ENCODE measurements at regions not wholly inside any gene's neighbourhood (a gene's known extent, or its start where the extent isn't known, plus 50 kb on each side); places are given as distances from the start of the nearest gene placed in this dataset.

DNA sequence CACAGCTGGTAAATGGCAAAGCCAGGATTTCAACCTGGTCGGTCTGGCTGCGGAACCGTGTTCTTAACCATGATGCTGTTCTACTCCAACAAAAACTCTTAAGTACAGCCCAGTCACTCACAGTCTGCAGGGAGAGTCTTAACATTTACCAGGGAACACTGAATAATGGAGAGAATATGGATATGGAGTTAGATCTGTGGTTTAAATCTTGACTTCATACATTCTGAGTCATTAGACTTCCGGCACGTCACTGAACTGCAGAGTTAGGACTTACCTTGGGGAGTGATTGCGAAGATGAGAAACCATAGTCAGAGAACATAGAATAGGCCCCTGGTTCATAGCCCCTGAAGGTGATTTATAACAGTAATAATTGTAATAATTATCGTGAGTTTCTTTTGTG, 61.7 kb downstream of the ADRA2A start:
- TF ChIP-seq, protein P1, sequence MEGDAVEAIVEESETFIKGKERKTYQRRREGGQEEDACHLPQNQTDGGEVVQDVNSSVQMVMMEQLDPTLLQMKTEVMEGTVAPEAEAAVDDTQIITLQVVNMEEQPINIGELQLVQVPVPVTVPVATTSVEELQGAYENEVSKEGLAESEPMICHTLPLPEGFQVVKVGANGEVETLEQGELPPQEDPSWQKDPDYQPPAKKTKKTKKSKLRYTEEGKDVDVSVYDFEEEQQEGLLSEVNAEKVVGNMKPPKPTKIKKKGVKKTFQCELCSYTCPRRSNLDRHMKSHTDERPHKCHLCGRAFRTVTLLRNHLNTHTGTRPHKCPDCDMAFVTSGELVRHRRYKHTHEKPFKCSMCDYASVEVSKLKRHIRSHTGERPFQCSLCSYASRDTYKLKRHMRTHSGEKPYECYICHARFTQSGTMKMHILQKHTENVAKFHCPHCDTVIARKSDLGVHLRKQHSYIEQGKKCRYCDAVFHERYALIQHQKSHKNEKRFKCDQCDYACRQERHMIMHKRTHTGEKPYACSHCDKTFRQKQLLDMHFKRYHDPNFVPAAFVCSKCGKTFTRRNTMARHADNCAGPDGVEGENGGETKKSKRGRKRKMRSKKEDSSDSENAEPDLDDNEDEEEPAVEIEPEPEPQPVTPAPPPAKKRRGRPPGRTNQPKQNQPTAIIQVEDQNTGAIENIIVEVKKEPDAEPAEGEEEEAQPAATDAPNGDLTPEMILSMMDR (conservative IDR thresholded peaks at IDR 0.05; ENCODE audit: low read depth in 2 of 2) = no peak
- TF ChIP-seq CREB1 (CRISPR knock-in tag; IDR thresholded peaks at IDR 0.05; ENCODE audit: low read depth) (no peak), NANOG (IDR thresholded peaks at IDR 0.05; ENCODE audit: borderline replicate concordance) (no peak), EZH2phosphoT487 (IDR thresholded peaks at IDR 0.05; ENCODE audit: unreplicated experiment) (no peak)
